ENCODE measurements at regions not wholly inside any gene's neighbourhood (a gene's known extent, or its start where the extent isn't known, plus 50 kb on each side); places are given as distances from the start of the nearest gene placed in this dataset.

DNA sequence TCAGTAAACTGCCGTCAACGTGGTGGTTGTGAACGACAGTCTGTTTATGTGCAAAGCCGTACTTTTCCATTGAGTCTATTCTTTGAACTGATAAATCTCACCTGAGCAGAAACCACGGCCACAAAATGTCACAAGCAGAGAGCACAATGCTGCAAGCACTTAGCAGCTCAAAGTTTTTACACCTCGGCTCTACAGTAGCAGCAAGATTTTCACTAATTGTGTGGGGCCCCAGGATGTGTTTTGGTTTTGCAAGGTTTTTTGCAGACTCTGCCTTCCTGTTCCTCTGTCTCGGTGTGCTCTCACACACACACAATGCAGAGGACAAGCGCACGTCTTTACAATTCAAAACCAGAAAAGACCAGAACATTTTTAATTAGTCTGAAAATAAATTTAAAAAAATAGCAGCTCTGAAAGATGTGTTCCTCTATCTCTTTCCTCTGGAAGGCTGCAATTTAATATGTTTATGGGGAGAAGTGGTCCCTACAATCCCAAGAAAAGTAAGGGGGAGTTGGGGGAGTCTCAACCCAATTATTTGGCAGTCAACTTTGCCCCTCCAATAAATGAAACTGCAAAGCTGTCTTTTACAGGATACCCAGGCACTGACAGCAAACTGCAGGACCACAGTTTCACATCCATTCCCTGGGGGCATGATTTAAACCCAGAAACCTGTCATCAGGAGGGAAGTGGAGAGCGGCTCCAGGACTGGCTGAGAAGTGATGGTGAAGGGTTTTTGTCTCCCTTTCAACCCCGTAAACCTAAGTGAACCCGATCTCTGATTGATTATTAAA lies 73.8 kb upstream of the SFMBT2 start:
- Histone ChIP-seq H3K9ac (ENCODE audit: insufficient read depth, low read length) (no peak overlapping the region), H3K27me3 (ENCODE audit: control insufficient read depth, insufficient read depth, low read length) (no peaks in the 10 kb centered on the region), H3K79me2 (ENCODE audit: control insufficient read depth, insufficient read depth, low read length) (no peaks in the 10 kb centered on the region), H3K9me3 (ENCODE audit: control insufficient read depth, insufficient read depth, low read depth, low read length) (no peaks in the 10 kb centered on the region), H3K4me1 (ENCODE audit: control insufficient read depth, extremely low read depth, insufficient read depth, low read length) (no peaks in the 10 kb centered on the region), H3K36me3 (ENCODE audit: control insufficient read depth, insufficient read depth, low read length) (no peaks in the 10 kb centered on the region), H4K20me1 (ENCODE audit: control insufficient read depth, extremely low read depth, insufficient read depth, low read length) (no peaks in the 10 kb centered on the region), H3K4me2 (ENCODE audit: extremely low read depth, insufficient read depth, low read length) (no peak overlapping the region), H3K27ac (ENCODE audit: insufficient read depth, low read length) (no peak overlapping the region), H2AFZ (ENCODE audit: low read length) (no peak overlapping the region), H3K4me3 (replicated peaks in 1 of 4; ENCODE audit: control extremely low read depth in 1 of 4, insufficient read depth in 1 of 4, low read depth in 3 of 4, low read length in 4 of 4) (peak overlapping the region in 1 of 4 experiments; percentile 25)
- DNase-seq (ENCODE audit: low read depth in 2 of 2), result no peak
- TF ChIP-seq, protein P1, sequence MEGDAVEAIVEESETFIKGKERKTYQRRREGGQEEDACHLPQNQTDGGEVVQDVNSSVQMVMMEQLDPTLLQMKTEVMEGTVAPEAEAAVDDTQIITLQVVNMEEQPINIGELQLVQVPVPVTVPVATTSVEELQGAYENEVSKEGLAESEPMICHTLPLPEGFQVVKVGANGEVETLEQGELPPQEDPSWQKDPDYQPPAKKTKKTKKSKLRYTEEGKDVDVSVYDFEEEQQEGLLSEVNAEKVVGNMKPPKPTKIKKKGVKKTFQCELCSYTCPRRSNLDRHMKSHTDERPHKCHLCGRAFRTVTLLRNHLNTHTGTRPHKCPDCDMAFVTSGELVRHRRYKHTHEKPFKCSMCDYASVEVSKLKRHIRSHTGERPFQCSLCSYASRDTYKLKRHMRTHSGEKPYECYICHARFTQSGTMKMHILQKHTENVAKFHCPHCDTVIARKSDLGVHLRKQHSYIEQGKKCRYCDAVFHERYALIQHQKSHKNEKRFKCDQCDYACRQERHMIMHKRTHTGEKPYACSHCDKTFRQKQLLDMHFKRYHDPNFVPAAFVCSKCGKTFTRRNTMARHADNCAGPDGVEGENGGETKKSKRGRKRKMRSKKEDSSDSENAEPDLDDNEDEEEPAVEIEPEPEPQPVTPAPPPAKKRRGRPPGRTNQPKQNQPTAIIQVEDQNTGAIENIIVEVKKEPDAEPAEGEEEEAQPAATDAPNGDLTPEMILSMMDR (conservative IDR thresholded peaks at IDR 0.05 in 1 of 2, IDR thresholded peaks at IDR 0.05 in 1 of 2; ENCODE audit: low read depth in 1 of 2, low read length in 2 of 2), result no peak
- TF ChIP-seq EZH2 (IDR thresholded peaks at IDR 0.05; ENCODE audit: low read length, missing control alignments), result no peak

- Histone ChIP-seq H3K4me3 (replicated peaks in 1 of 4; ENCODE audit: control extremely low read depth in 1 of 4, insufficient read depth in 1 of 4, low read depth in 3 of 4, low read length in 4 of 4) (no peak overlapping the region), H3K4me1 (ENCODE audit: control insufficient read depth, extremely low read depth, insufficient read depth, low read length) (no peaks in the 10 kb centered on the region), H3K79me2 (ENCODE audit: control insufficient read depth, insufficient read depth, low read length) (no peaks in the 10 kb centered on the region), H3K27ac (ENCODE audit: insufficient read depth, low read length) (no peak overlapping the region), H2AFZ (ENCODE audit: low read length) (no peak overlapping the region), H3K27me3 (ENCODE audit: control insufficient read depth, insufficient read depth, low read length) (no peaks in the 10 kb centered on the region), H4K20me1 (ENCODE audit: control insufficient read depth, extremely low read depth, insufficient read depth, low read length) (no peaks in the 10 kb centered on the region), H3K4me2 (ENCODE audit: extremely low read depth, insufficient read depth, low read length) (no peak overlapping the region), H3K36me3 (ENCODE audit: control insufficient read depth, insufficient read depth, low read length) (no peaks in the 10 kb centered on the region), H3K9ac (ENCODE audit: insufficient read depth, low read length) (no peak overlapping the region), H3K9me3 (ENCODE audit: control insufficient read depth, insufficient read depth, low read depth, low read length) (no peaks in the 10 kb centered on the region)
- no peak for DNase-seq (ENCODE audit: low read depth in 2 of 2)
- TF ChIP-seq, protein P1 (conservative IDR thresholded peaks at IDR 0.05 in 1 of 2, IDR thresholded peaks at IDR 0.05 in 1 of 2; ENCODE audit: low read depth in 1 of 2, low read length in 2 of 2), result no peak
- no peak for TF ChIP-seq EZH2 (IDR thresholded peaks at IDR 0.05; ENCODE audit: low read length, missing control alignments)
These were observed 73.0 kb upstream of the SFMBT2 start for GRCh38 chr10:7483848-7484247.

GRCh38 chr10:7482992-7483391 lies 72.2 kb upstream of the SFMBT2 start:
- Histone ChIP-seq H3K4me3 (replicated peaks in 1 of 4; ENCODE audit: control extremely low read depth in 1 of 4, insufficient read depth in 1 of 4, low read depth in 3 of 4, low read length in 4 of 4) (no peak overlapping the region), H2AFZ (ENCODE audit: low read length) (no peak overlapping the region), H3K9me3 (ENCODE audit: control insufficient read depth, insufficient read depth, low read depth, low read length) (no peaks in the 10 kb centered on the region), H3K36me3 (ENCODE audit: control insufficient read depth, insufficient read depth, low read length) (no peaks in the 10 kb centered on the region), H3K9ac (ENCODE audit: insufficient read depth, low read length) (no peak overlapping the region), H3K4me1 (ENCODE audit: control insufficient read depth, extremely low read depth, insufficient read depth, low read length) (no peaks in the 10 kb centered on the region), H3K27ac (ENCODE audit: insufficient read depth, low read length) (no peak overlapping the region), H3K79me2 (ENCODE audit: control insufficient read depth, insufficient read depth, low read length) (no peaks in the 10 kb centered on the region), H3K27me3 (ENCODE audit: control insufficient read depth, insufficient read depth, low read length) (no peaks in the 10 kb centered on the region), H3K4me2 (ENCODE audit: extremely low read depth, insufficient read depth, low read length) (no peak overlapping the region), H4K20me1 (ENCODE audit: control insufficient read depth, extremely low read depth, insufficient read depth, low read length) (no peaks in the 10 kb centered on the region)
- DNase-seq (ENCODE audit: low read depth in 2 of 2), result no peak
- TF ChIP-seq EZH2 (IDR thresholded peaks at IDR 0.05; ENCODE audit: low read length, missing control alignments), result no peak
- TF ChIP-seq, protein P1 (conservative IDR thresholded peaks at IDR 0.05 in 1 of 2, IDR thresholded peaks at IDR 0.05 in 1 of 2; ENCODE audit: low read depth in 1 of 2, low read length in 2 of 2), result no peak

All from fibroblast of lung (primary cell).